Uterus (tissue), 3 donors: ENCODE measurements at regions not wholly inside any gene's neighbourhood (a gene's known extent, or its start where the extent isn't known, plus 50 kb on each side); places are given as distances from the start of the nearest gene placed in this dataset.

Experiments used
- DNase-seq, 2 donors: peaks; one replicate each; pipeline ENCODE4 v3.0.0-alpha.2; 2019 to 2020
- H3K27ac ChIP-seq, 2 donors: fragments of 200-600 bp; sonication (generic); 1 replicate in 1 of 2; 2 replicates in 1 of 2; pipeline ENCODE4 v1.5.1; 2016 to 2018
- H3K27me3 ChIP-seq, 2 donors: fragments of 200-600 bp; sonication (generic); one replicate each; pipeline ENCODE4 v1.5.1; 2018 to 2019; ENCODE audit warnings: control low read depth in 1 of 2
- H3K36me3 ChIP-seq, 2 donors: fragments of 200-600 bp; sonication (generic); one replicate each; pipeline ENCODE4 v1.5.1; 2019; ENCODE audit warnings: control low read depth in 1 of 2
- H3K4me1 ChIP-seq, 2 donors: fragments of 200-600 bp; sonication (generic); one replicate each; pipeline ENCODE4 v1.5.1; 2018 to 2019; ENCODE audit warnings: control low read depth in 1 of 2
- H3K4me3 ChIP-seq, 2 donors: fragments of 200-600 bp; sonication (generic); 1 replicate in 1 of 2; 2 replicates in 1 of 2; pipeline ENCODE4 v1.5.1; 2018 to 2019; ENCODE audit warnings: mild to moderate bottlenecking in 1 of 2
- H3K9me3 ChIP-seq, 2 donors: fragments of 200-600 bp; sonication (generic); one replicate each; pipeline ENCODE4 v1.5.1; 2019; ENCODE audit warnings: control low read depth in 1 of 2
- POLR2A ChIP-seq, 2 donors: fragments of 450-650 bp; IDR thresholded peaks; one replicate each; pipeline ENCODE4 v1.6.1; 2016; ENCODE audit warnings: antibody characterized with exemption in 2 of 2, mild to moderate bottlenecking in 1 of 2, moderate library complexity in 1 of 2
- intact Hi-C: fragments of 100-400 bp; cut with DNase I; formaldehyde crosslinking; loops from one replicate; pipeline ENCODE4 v1.15.1; 2023; ENCODE audit warnings: low total_unique reads
- TF ChIP-seq, protein P1 (sequence below), 4 experiments: fragments of 200-600 bp in 2 of 4; fragments of 450-650 bp in 2 of 4; sonication (generic) in 2 of 4; IDR thresholded peaks; one replicate each; pipeline ENCODE4 v1.5.1; 2016 to 2019; ENCODE audit warnings: antibody characterized with exemption in 4 of 4, mild to moderate bottlenecking in 2 of 4, moderate library complexity in 1 of 4
- donor health status: DM: yes; HTN: yes; CAD: no.

- Histone ChIP-seq H3K27ac (no peak overlapping the region), H3K4me3 (no peak overlapping the region), H3K9me3 (no peaks in the 10 kb centered on the region), H3K4me1 (no peaks in the 10 kb centered on the region), H3K36me3 (no peaks in the 10 kb centered on the region), H3K27me3 (no peaks in the 10 kb centered on the region)
- intact Hi-C loops: no loop called here
- TF ChIP-seq, protein P1, sequence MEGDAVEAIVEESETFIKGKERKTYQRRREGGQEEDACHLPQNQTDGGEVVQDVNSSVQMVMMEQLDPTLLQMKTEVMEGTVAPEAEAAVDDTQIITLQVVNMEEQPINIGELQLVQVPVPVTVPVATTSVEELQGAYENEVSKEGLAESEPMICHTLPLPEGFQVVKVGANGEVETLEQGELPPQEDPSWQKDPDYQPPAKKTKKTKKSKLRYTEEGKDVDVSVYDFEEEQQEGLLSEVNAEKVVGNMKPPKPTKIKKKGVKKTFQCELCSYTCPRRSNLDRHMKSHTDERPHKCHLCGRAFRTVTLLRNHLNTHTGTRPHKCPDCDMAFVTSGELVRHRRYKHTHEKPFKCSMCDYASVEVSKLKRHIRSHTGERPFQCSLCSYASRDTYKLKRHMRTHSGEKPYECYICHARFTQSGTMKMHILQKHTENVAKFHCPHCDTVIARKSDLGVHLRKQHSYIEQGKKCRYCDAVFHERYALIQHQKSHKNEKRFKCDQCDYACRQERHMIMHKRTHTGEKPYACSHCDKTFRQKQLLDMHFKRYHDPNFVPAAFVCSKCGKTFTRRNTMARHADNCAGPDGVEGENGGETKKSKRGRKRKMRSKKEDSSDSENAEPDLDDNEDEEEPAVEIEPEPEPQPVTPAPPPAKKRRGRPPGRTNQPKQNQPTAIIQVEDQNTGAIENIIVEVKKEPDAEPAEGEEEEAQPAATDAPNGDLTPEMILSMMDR (IDR thresholded peaks at IDR 0.05): no peak
- TF ChIP-seq POLR2A (IDR thresholded peaks at IDR 0.05): no peak
- DNase-seq: no peak
Measured at GRCh38 chr20:6685181-6685582, 82.3 kb upstream of the BMP2 start.

GRCh38 chr20:6683021-6683977 lies 84.2 kb upstream of the BMP2 start:
- intact Hi-C loops: no loop called here

GRCh38 chr20:6680854-6681253 lies 86.6 kb upstream of the BMP2 start:
- Histone ChIP-seq H3K4me1 (no peaks in the 10 kb centered on the region), H3K9me3 (no peaks in the 10 kb centered on the region), H3K4me3 (no peak overlapping the region), H3K27ac (no peak overlapping the region), H3K36me3 (no peaks in the 10 kb centered on the region), H3K27me3 (no peaks in the 10 kb centered on the region)
- DNase-seq: no peak
- TF ChIP-seq, protein P1 (IDR thresholded peaks at IDR 0.05): no peak
- TF ChIP-seq POLR2A (IDR thresholded peaks at IDR 0.05): no peak
- intact Hi-C loops: no loop called here

More at GRCh38 chr20:6683021-6683977, 84.2 kb upstream of the BMP2 start:
- H3K4me3 ChIP-seq: no peak overlapping the region
- no peak for DNase-seq
- H3K9me3 ChIP-seq: no peaks in the 10 kb centered on the region
- H3K4me1 ChIP-seq: no peaks in the 10 kb centered on the region
- no peaks in the 10 kb centered on the region for H3K27me3 ChIP-seq
- no peak overlapping the region for H3K27ac ChIP-seq
- no peaks in the 10 kb centered on the region for H3K36me3 ChIP-seq
- no peak for TF ChIP-seq POLR2A (IDR thresholded peaks at IDR 0.05)
- TF ChIP-seq, protein P1 (IDR thresholded peaks at IDR 0.05): no peak

- Histone ChIP-seq H3K27me3 (no peaks in the 10 kb centered on the region), H3K4me3 (no peak overlapping the region), H3K36me3 (no peaks in the 10 kb centered on the region), H3K4me1 (no peaks in the 10 kb centered on the region), H3K9me3 (no peaks in the 10 kb centered on the region), H3K27ac (no peak overlapping the region)
- DNase-seq: no peak
- no peak for TF ChIP-seq POLR2A (IDR thresholded peaks at IDR 0.05)
- TF ChIP-seq, protein P1 (IDR thresholded peaks at IDR 0.05): no peak
- intact Hi-C loops: no loop called here
Measured at GRCh38 chr20:6680441-6680840, 87.0 kb upstream of the BMP2 start.

DNA sequence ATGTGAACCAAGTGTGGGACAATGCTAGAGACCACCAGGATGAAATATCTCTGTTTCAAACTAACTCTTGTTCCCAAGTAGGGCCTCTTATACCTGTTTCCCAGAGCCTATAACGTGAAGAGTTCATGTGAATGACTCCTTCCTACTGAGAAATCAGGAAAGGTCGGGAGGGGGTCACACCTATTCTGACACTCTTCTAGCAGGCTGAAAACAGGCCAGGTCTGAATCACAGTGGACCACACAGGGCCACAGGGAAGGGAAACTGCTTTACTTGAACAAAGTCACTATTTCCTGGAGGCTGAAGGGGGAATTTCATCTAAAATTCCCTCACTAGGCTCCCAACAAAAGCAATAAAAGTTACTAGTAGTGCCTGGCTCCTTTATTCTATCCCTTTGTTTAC lies 88.4 kb upstream of the BMP2 start:
- Histone ChIP-seq H3K4me3 (no peak overlapping the region), H3K27ac (no peak overlapping the region), H3K9me3 (no peaks in the 10 kb centered on the region), H3K36me3 (no peaks in the 10 kb centered on the region), H3K4me1 (no peaks in the 10 kb centered on the region), H3K27me3 (no peaks in the 10 kb centered on the region)
- intact Hi-C loops: no loop called here
- TF ChIP-seq, protein P1 (IDR thresholded peaks at IDR 0.05): no peak
- TF ChIP-seq POLR2A (IDR thresholded peaks at IDR 0.05): no peak
- DNase-seq: no peak
